Adrenal gland (tissue), 9 donors: ENCODE measurements at regions not wholly inside any gene's neighbourhood (a gene's known extent, or its start where the extent isn't known, plus 50 kb on each side); places are given as distances from the start of the nearest gene placed in this dataset.

Experiments used
- DNase-seq, 7 donors: peaks; one replicate each; pipeline ENCODE4 v3.0.0-alpha.2; 2019 to 2020
- H3K27ac ChIP-seq, 5 donors: fragments of 200-600 bp; sonication (generic) in 4 of 5; 1 replicate in 3 of 5; 2 replicates in 2 of 5; pipeline versions ENCODE4 v1.5.1 to v1.8.0; 2016 to 2020; ENCODE audit warnings: mild to moderate bottlenecking in 1 of 5
- H3K27me3 ChIP-seq: fragments of 200-600 bp; 2 replicates; pipeline ENCODE4 v1.8.0; 2021
- H3K36me3 ChIP-seq, 2 donors: fragments of 200-600 bp; replicated peaks in 1 of 2; 1 replicate in 1 of 2; 2 replicates in 1 of 2; pipeline versions ENCODE4 v1.5.1 to v1.8.0; 2018 to 2022
- H3K4me1 ChIP-seq, 2 donors: fragments of 200-600 bp; replicated peaks in 1 of 2; 1 replicate in 1 of 2; 2 replicates in 1 of 2; pipeline versions ENCODE4 v1.5.1 to v1.8.0; 2018 to 2021
- H3K4me3 ChIP-seq, 4 donors: fragments of 200-600 bp; sonication (generic) in 3 of 4; one replicate each; pipeline ENCODE4 v1.5.1; 2016 to 2018
- H3K9me3 ChIP-seq, 3 donors: fragments of 200-600 bp; sonication (generic) in 1 of 3; replicated peaks in 1 of 3; 1 replicate in 2 of 3; 2 replicates in 1 of 3; pipeline versions ENCODE4 v1.5.1 to v1.8.0; 2016 to 2021
- CTCF ChIP-seq, 6 experiments: fragments of 450-650 bp in 4 of 6; fragments of 200-600 bp in 2 of 6; sonication (generic) in 1 of 6; IDR thresholded peaks; 1 replicate in 5 of 6; 2 replicates in 1 of 6; pipeline versions ENCODE4 v1.5.1 to v1.8.0; 2016 to 2021; ENCODE audit warnings: antibody characterized with exemption in 6 of 6, mild to moderate bottlenecking in 2 of 6, moderate library complexity in 1 of 6
- POLR2A ChIP-seq, 2 donors: fragments of 450-650 bp; IDR thresholded peaks; one replicate each; pipeline ENCODE4 v1.6.1; 2017; ENCODE audit warnings: antibody characterized with exemption in 2 of 2, mild to moderate bottlenecking in 2 of 2, moderate library complexity in 1 of 2
- WGBS, 4 donors: extraction: QIAGEN DNeasy Blood & Tissue Kit in 2 of 4; methylation state at CpG; one replicate each; pipeline versions ENCODE4 v1.1.5 to v1.1.7; 2013 to 2017; 5-methylcytosine and 5-hydroxymethylcytosine counted together
- intact Hi-C, 2 donors: fragments of 100-400 bp; cut with DNase I; formaldehyde crosslinking; loops; one replicate each; pipeline versions ENCODE4 v1.14.1 to v1.15.0; 2022 to 2023
- donor health status: healthy with polysubstance abuse.
- donor health status: Bipolar disorder and iron deficiency.
- donor health status: DM: yes; HTN: yes; CAD: no.
- donor health status: DM: no; HTN: no; CAD: no.
- donor health status: DM: no; HTN: no; CAD: no.

DNA sequence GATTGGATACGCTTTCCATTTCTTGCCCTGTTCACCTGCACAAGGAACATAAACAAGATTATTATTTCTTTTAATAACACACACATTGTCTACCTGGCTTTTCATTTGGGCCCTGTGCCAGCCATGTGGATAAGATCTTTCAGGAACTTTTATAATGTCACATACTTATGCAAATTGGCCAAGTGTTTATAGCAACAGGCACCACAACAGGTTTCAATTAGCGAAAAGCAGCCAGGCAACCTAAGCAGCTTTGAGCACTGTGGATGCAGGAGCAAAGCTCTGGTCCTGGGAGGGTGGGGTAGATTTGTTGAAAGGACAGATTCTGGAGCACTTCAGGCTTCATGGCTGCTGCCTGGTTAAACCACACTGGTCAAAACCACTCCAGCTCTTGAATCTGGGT lies 217.4 kb downstream of the BARX2 start:
- no peaks in the 10 kb centered on the region for H3K36me3 ChIP-seq
- no peaks in the 10 kb centered on the region for H3K27me3 ChIP-seq
- H3K9me3 ChIP-seq, result no peaks in the 10 kb centered on the region
- TF ChIP-seq POLR2A (IDR thresholded peaks at IDR 0.05), result no peak
- no peak for TF ChIP-seq CTCF (IDR thresholded peaks at IDR 0.05)
- no peak overlapping the region for H3K27ac ChIP-seq
- no peaks in the 10 kb centered on the region for H3K4me1 ChIP-seq
- WGBS, 4 donors, result 64 to 92% (median 86%) methylated on average over 2 of the region's 2 CpGs
- no peak overlapping the region for H3K4me3 ChIP-seq
- intact Hi-C loops, result no loop called here
- no peak for DNase-seq

GRCh38 chr11:129595038-129595962 lies 219.7 kb downstream of the BARX2 start:
- 29 to 40% (median 38%) methylated on average over 9 of the region's 9 CpGs for WGBS, 4 donors

DNA sequence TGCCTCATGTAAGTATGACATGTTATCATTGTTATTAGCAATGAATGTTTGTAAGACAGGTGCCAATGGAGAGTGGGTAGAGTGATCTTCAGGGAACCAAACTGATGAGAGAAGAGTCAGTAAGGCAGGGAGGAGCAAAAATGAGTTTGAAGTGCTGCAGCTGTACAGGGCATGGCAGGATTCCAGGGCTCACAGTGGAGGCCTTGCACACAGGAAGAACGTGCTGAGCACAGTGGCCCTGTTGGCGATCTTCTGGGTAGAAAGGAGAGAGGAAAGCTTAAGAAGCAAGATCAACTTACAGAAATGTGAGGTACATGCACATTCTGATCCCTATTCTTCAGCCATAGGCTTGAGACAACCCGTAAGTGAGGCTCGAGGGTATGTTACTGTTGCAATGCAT lies 219.3 kb upstream of the TMEM45B start:
- WGBS, 4 donors, result 76 to 89% (median 80%) methylated on average over 4 of the region's 4 CpGs
- intact Hi-C loops, result no loop called here
- Histone ChIP-seq H3K4me3 (no peak overlapping the region), H3K27me3 (no peaks in the 10 kb centered on the region), H3K27ac (no peak overlapping the region), H3K36me3 (no peaks in the 10 kb centered on the region), H3K9me3 (no peaks in the 10 kb centered on the region), H3K4me1 (no peaks in the 10 kb centered on the region)
- no peak for DNase-seq
- TF ChIP-seq POLR2A (IDR thresholded peaks at IDR 0.05), result no peak
- no peak for TF ChIP-seq CTCF (IDR thresholded peaks at IDR 0.05)

More at GRCh38 chr11:129595038-129595962, 219.7 kb downstream of the BARX2 start:
- no peaks in the 10 kb centered on the region for H3K9me3 ChIP-seq
- H3K4me3 ChIP-seq, result no peak overlapping the region
- H3K27me3 ChIP-seq, result no peaks in the 10 kb centered on the region
- intact Hi-C loops, result no loop called here
- no peak for DNase-seq
- no peak overlapping the region for H3K27ac ChIP-seq
- H3K36me3 ChIP-seq, result no peaks in the 10 kb centered on the region
- no peaks in the 10 kb centered on the region for H3K4me1 ChIP-seq
- TF ChIP-seq CTCF (IDR thresholded peaks at IDR 0.05) (no peak), POLR2A (IDR thresholded peaks at IDR 0.05) (no peak)

GRCh38 chr11:129598378-129598777 lies 217.3 kb upstream of the TMEM45B start:
- 79 to 93% (median 82%) methylated on average over 3 of the region's 3 CpGs; no CpG with 5 or more reads in 1 of the 4 donors for whole genome bisulfite sequencing, 4 donors
- H3K27ac ChIP-seq, result no peak overlapping the region
- no peaks in the 10 kb centered on the region for H3K9me3 ChIP-seq
- no peak for DNase-seq
- no peaks in the 10 kb centered on the region for H3K27me3 ChIP-seq
- no peaks in the 10 kb centered on the region for H3K36me3 ChIP-seq
- no peaks in the 10 kb centered on the region for H3K4me1 ChIP-seq
- intact Hi-C loops, result no loop called here
- TF ChIP-seq POLR2A (IDR thresholded peaks at IDR 0.05), result no peak
- no peak for TF ChIP-seq CTCF (IDR thresholded peaks at IDR 0.05)
- H3K4me3 ChIP-seq, result no peak overlapping the region
